ELR (cell line): ENCODE measurements at regions not wholly inside any gene's neighbourhood (a gene's known extent, or its start where the extent isn't known, plus 50 kb on each side); places are given as distances from the start of the nearest gene placed in this dataset.

Experiments used
- DNase-seq: peaks from one replicate; pipeline ENCODE4 v3.0.0-alpha.2; 2015; ENCODE audit warnings: low read depth

DNA sequence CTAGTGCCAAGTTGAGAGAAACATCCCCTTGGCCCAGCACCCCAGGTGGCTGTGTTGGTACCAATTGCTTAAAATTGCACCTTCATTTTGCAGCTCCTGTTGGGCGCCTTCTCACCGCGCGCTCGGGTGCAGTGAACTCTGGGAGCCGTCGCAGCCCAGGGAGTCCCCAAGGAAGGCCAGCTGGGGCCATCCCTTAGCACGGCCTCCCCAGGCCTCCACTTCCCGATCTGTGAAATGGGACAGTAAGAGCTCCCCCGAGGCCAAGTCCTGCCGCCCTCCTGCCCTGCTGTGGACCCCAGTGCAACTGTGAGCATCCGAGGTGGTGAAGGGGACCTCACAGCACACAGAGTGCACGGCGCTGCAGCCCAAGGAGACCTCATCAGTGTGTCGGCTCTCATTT is 1234.1 kb downstream of the BRD1 start:
- no peak for DNase-seq

GRCh38 chr22:48592931-48593330 is 1234.7 kb downstream of the BRD1 start:
- DNase-seq: no peak

DNA sequence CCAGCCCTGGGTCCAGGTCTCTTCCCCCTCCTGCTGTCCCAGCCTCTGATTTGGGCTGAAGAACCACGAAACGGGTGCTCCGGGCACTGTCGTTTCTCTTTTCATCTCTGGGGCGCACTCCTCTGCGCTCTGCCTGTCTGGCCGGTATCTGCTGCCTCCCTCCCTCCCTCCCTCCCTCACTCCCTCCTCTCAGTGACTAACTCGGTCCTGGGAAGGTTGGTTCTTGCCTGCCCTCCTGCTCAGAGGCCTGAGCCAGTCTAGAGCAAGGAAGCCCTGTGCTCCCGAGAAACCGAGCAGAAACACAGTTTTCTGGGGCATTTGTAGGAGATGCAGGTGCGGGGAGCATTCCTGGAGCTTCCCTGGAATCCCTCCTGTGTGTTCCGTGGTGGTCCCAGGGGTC is 1235.2 kb downstream of the BRD1 start:
- DNase-seq: no peak

DNA sequence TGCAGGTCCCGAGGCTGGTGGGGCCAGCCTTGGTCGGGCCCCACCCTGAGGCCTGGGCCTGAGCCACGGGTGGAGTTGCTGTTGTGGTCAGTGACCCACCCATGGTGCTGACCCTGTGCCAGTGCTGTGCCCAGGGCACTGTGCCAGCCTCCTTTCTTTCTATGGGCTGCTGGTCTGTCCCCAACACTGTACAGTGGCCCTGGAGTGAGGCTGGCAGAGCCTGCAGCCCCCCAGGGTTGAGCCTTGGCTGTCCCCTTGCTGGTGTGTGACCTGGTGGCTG is 1235.7 kb downstream of the BRD1 start:
- no peak for DNase-seq

DNA sequence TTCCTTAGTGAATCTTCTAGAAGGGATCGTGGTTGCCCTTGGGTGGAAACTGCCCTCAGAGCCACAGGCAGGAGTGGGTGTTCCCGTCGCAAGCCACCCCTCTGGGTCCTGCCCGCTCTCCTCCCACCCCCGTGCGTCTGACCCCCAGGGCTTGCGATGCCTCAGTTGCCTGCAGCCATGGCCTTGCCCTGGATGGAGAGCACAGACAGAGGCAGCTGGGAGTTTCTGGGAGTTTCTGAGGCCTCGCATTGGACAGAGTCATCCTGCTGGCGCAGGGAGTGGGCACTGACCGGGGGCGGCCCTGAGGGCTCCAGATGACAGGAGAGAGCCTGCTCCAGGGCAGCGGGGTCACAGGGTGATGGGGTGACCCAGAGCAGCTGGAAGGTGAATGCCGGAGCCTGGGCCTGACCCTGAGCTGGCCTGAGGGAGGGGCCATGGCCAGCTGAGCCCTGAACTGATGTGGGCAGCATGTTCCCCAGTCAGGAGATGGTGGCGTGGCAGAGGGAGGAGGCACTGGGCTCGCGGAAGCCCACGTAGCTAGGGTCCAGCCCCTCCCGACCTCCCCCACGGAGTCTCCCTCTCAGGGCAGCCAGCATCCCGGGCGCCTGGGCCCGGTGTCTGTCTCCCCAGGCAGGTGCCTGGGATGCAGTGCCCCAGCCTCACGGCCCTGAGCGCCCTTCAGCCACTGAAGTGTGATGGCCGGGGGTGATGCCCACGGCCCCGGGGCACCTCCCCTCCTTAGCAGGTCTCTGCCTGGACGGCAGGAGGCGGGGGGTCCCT is 1236.2 kb downstream of the BRD1 start:
- DNase-seq: no peak

- no peak for DNase-seq
Measured at GRCh38 chr22:48589901-48590300, 1237.8 kb downstream of the BRD1 start.

- no peak for DNase-seq
Measured at GRCh38 chr22:48588878-48589450, 1238.7 kb downstream of the BRD1 start.

- DNase-seq: no peak
Measured at GRCh38 chr22:48588151-48588877, 1239.4 kb downstream of the BRD1 start.

DNA sequence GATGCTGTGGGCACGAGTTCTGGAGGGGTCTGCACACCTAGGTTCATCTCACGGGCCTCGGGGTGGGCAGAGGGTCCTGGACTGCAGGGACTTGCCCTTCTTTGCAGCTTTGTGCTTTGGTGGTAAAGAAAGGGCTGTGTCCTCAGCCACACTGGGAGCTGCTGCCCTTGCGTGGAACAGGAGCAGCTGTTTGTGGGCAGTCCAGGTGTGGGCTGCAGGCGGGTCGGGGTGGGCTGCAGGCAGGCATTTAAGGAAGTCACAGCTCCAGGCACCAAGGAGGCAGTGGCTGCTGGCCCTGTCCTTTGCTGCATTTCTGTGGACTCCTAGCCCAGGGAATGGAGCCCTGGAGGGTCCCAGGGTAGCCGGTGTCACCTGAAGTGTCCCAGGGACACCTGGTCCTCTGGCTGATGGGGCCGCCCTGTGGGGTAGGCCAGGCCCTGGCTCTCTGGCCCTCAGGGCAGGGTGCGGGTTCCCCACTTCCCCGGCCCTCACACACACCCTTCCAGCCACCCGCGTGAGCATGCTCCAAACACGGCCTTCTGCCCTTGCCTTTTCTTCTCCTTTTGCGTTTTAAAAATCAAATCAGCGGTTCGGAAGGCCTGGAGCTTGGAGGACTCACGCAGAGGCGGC is 1240.3 kb downstream of the BRD1 start:
- no peak for DNase-seq

- DNase-seq: no peak
Measured at GRCh38 chr22:48586799-48587185, 1240.9 kb downstream of the BRD1 start.

- DNase-seq: no peak
Measured at GRCh38 chr22:48585916-48586798, 1241.5 kb downstream of the BRD1 start.

DNA sequence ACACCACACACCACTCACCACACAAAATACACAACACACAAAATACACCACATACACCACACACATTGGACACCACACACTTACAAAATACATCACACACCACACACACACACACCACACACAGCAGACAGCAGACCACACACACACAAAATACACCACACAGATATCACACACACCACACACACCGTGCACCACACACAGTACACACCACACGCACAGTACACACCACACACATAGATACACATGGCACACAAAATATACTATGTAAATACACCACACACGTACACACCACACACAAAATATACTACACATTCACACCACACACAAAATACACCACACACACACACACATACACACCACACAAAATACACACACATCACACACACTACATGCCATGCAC is 1243.5 kb downstream of the BRD1 start:
- DNase-seq: no peak

DNA sequence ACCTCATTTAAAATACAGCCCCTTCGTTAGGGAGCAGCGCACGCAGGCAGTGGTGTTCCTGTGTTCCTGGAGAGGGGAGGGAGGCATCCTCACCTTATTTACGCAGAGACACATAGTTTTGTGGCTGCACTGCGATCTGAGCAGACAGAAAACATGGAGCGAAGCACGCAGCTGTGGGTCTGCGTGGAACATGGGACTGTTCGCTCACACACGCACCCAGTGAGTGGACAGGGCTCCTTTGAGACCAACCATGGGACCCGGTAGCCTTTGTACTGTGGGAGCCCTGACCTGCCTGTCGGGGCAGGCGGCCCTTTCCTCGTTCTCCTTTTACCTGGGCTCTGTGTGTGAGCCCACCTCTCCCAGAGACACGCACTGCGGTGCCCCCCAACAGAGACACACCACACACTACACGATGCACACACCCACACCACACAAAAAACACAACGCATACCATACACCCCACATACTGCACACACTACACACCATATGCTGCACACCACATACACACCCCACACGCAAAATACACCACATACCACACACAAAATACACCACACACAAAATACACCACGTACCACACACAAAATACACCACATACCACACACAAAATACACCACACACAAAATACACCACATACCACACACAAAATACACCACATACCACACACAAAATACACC is 1245.7 kb downstream of the BRD1 start:
- no peak for DNase-seq

DNA sequence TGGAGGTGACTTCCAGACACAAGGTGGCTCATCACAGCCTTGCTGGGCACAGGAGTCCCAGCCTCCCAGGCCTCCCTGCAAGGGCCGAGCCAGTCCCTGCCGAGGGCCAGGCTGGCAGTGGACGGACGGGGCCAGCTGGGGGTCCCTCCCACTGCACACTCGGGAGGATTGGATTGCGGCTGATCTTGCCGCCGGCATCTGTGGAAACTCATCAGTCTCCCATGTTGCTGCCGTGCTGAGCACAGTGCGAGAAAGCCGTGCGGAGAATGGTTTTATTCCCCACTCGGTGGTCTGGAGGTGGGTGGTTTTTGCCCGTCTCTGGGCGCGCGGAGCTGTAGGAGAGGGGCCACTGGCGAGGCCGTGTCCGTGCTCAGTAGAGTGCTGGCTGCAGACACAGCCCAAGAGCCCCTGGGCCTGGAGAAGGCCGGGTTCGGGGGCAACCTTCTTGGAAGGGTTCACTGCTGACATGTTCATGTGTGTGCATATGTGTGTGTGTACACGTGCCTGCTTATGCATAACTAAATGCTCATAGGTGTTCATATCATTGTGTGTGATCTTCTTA is 1246.4 kb downstream of the BRD1 start:
- no peak for DNase-seq

DNA sequence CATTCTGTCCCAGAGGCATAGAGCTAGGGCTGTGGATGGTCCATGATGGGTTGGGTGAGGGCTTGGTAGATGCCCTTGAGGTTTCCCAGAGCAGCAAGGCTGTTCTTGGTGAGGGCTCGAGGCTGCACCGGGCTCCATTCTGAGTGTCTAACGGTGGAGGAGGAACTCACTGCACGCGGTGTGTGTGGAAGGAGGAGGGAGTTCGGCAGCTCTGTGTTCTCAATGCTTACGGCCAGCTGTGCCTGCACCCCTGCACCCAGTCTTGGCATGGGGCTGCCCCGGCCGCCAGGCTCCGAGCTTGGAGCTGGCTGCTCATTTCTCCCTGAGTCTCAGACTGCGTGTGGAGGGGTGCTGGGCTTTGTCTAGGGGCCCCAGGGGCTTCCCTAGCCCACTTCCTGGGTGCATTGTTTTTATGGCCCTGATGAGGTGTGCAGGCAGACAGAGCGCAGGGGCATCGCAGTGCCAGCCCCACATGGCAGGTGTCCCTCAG is 1247.1 kb downstream of the BRD1 start:
- no peak for DNase-seq

GRCh38 chr22:48579928-48580309 is 1247.8 kb downstream of the BRD1 start:
- DNase-seq: no peak

DNA sequence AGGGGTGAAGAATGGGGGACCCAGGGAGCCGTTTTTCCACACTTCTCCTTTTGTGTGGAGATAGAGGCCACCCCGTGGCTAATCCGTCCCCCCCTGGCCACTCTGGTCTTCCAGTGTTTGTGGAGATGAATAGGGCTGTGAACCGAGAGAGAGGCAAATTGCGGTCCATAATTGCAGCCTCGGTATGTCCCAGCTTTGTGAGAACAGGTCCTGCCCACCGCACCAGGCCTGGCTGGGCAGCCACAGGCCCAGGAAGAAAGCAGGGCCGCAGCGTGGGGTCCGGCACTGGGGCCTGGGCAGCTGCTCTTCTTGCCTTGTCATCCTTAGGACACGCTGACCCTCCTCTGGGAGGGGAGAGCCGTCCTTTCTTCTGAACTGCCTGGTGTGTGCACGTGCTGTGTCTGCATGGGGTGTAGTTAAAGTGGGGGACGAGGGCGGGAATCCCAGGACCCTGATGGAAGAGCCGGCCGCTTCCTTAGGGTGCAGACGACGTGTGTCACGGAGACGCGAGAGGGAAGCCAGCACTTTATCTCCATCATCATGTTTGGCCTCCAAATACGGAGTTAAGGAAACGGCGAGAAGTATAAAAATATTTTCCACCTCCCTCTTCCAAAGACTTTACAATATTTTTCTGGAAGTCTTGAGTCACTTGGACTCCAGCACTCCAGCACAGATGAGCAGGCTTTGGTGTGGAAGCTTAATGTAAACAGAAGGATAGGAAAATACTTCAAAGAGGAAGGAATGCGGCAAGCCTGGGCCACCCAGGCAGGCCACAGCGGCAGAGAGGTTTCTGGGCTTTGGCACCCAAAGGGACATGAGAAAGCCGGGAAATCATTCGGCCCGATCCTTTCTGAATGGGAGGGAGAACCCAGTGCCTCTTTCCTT is 1248.4 kb downstream of the BRD1 start:
- DNase-seq: no peak

- no peak for DNase-seq
Measured at GRCh38 chr22:48578138-48579042, 1249.3 kb downstream of the BRD1 start.

- no peak for DNase-seq
Measured at GRCh38 chr22:48577691-48578090, 1250.0 kb downstream of the BRD1 start.
